Adipocyte (in vitro differentiated cells): ENCODE measurements at regions not wholly inside any gene's neighbourhood (a gene's known extent, or its start where the extent isn't known, plus 50 kb on each side); places are given as distances from the start of the nearest gene placed in this dataset.

Experiments used
- DNase-seq: peaks from one replicate; pipeline ENCODE4 v3.0.0-alpha.2; 2015; ENCODE audit warnings: low read depth
- H3K27me3 ChIP-seq: replicated peaks from 2 replicates; pipeline ENCODE4 v1.7.0; 2013; ENCODE audit warnings: mild to moderate bottlenecking, low read length, moderate library complexity; ENCODE audit not compliant: control insufficient read depth, insufficient read depth
- H3K36me3 ChIP-seq: 2 replicates; pipeline ENCODE4 v1.7.0; 2013; ENCODE audit warnings: low read length, mild to moderate bottlenecking, moderate library complexity; ENCODE audit not compliant: control insufficient read depth, insufficient read depth, severe bottlenecking
- H3K4me1 ChIP-seq: 2 replicates; pipeline ENCODE4 v1.7.0; 2013; ENCODE audit warnings: mild to moderate bottlenecking, low read length, moderate library complexity; ENCODE audit not compliant: control insufficient read depth, insufficient read depth
- H3K4me3 ChIP-seq: 2 replicates; pipeline ENCODE4 v1.7.0; 2013; ENCODE audit warnings: mild to moderate bottlenecking, low read length, moderate library complexity
- H3K9ac ChIP-seq: 2 replicates; pipeline ENCODE4 v1.7.0; 2013; ENCODE audit warnings: mild to moderate bottlenecking, low read length, moderate library complexity
- H3K9me3 ChIP-seq: 2 replicates; pipeline ENCODE4 v1.7.0; 2013; ENCODE audit warnings: mild to moderate bottlenecking, low read length, moderate library complexity; ENCODE audit not compliant: control insufficient read depth

DNA sequence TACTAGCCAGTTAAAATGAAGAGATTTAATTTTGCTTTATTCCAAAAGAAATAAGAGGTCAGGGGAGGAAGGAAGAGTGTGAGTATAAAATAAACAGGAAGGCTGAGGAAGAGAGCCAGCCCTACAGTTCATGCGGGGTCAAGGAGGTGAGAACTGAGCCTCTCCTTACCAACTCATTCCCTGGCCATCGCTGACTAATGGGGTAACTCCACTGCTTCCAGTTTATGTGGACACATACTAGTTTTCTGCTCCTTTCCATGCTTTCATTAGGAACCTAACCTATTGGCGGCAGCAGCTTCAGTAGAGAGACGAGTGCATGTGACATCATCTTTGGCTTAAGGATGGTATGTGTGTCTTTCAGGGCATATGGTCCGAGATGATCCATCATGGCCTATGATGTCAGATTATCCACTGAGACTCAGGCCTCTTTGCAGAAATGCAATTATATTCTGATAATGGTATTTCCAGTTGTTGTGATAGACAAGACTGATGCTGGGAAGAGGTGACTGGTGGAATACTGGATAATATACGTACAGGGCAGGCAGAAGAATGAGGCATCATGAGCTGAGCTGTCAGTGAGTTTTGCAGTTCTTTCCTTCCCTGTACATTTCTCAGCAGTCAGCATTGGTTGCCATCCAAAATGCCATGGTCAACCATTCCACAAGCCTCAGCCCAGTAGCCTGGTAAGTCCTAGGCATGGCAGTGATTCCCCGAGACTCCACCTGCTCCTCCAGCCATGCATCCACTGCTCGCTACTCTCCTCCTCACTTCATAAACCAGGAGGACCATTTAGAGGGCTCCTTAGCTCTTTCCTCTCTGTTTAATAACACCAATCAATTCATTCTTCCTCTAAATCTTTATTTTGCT, 184.6 kb upstream of the OSR1 start:
- no peak overlapping the region for H3K4me3 ChIP-seq
- DNase-seq: no peak
- H3K9ac ChIP-seq: no peak overlapping the region
- peaks cover 45% of the 10 kb centered on the region for H3K4me1 ChIP-seq
- no peaks in the 10 kb centered on the region for H3K9me3 ChIP-seq
- no peaks in the 10 kb centered on the region for H3K27me3 ChIP-seq
- H3K36me3 ChIP-seq: no peaks in the 10 kb centered on the region

DNA sequence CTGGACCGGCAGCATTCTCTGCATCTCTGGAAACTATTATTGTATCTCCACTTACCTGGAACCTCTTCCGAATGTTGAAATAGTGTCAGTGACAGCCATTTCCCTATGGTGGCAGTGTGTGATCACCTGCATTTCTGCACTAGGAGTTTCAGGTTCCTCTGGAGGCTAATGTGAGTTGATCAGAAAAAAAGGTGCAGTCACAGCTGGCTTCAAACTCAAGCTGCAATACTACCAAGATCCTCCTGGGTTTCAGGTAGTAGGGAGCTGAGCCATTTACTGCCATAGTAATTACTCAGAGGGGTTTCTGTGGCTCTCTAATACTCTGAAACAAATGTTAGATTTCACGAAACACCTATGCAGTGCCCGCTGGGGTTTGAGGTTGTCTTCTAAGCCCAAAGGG, 183.5 kb upstream of the OSR1 start:
- no peaks in the 10 kb centered on the region for H3K9me3 ChIP-seq
- H3K36me3 ChIP-seq: no peaks in the 10 kb centered on the region
- no peaks in the 10 kb centered on the region for H3K27me3 ChIP-seq
- DNase-seq: no peak
- H3K4me1 ChIP-seq: peaks cover 49% of the 10 kb centered on the region
- no peak overlapping the region for H3K9ac ChIP-seq
- no peak overlapping the region for H3K4me3 ChIP-seq

DNA sequence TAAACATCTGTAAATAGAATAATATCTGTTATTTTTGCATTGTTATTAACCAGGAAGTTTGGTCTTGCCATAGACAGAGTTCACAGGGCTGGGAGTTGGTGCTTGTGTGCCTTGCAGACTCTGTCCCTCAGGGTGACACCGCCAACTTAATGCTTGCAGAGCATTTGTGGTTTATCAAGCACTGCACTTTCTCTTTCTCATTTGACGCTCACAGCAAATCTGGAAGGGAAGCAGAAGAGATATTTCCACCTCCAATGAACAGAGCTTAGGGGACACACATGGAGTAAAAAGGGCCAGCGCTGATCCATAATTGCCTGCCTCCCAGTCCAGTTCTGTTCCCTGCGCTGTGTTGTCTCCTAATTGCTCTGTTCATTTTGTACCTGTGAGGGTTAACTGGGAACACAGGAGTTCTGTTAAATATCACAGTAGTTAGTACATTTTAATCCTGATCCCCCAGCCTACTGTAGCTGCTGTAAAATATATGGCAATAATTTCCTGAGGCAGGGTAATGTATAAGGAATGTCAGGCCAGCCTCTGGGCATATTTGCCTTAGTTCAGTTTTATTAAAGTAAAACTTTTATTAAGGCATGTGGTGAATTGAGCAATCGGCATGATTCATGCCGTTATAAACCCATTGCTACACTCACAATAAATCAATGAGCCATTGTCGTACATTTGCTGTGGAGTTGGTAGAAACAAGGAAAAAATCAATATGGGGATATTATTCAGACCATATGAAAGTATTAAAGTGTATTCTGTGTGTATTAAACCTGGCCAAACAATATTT, 182.5 kb upstream of the OSR1 start:
- Histone ChIP-seq H3K9ac (peak overlapping the region; percentile 62), H3K4me3 (peak overlapping the region; percentile 38), H3K27me3 (no peaks in the 10 kb centered on the region), H3K4me1 (peaks cover 49% of the 10 kb centered on the region), H3K9me3 (no peaks in the 10 kb centered on the region), H3K36me3 (no peaks in the 10 kb centered on the region)
- DNase-seq: peak; percentile 89

DNA sequence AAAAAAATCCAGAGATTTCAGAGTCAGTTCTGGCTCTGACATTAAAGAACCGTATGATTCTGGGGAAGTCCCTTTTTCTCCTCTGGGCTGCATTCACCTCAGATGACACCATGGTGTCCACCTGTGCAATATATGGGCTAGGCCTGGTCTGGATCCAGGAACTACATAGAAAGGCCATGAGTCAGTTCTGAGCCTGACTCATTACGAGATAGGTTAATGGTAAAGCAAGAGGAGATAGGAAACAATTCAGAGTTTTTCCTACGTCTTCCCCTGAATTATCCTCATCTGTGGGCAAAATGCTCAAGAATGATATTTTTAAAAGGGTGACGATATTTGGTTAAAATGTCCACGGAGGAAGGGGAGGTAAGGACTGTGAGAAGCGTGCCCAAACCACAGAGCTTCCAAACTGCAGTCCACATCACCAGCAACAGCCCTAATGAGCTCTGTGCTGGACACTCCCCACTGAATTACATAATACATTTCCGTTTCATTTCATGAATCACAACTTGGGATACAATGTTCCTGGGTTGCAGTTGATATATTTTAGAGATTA, 180.1 kb upstream of the OSR1 start:
- Histone ChIP-seq H3K9me3 (no peaks in the 10 kb centered on the region), H3K9ac (peak overlapping the region; percentile 36), H3K36me3 (no peaks in the 10 kb centered on the region), H3K27me3 (no peaks in the 10 kb centered on the region), H3K4me1 (peaks cover 43% of the 10 kb centered on the region), H3K4me3 (peak overlapping the region; percentile 54)
- DNase-seq: peak; percentile 64

DNA sequence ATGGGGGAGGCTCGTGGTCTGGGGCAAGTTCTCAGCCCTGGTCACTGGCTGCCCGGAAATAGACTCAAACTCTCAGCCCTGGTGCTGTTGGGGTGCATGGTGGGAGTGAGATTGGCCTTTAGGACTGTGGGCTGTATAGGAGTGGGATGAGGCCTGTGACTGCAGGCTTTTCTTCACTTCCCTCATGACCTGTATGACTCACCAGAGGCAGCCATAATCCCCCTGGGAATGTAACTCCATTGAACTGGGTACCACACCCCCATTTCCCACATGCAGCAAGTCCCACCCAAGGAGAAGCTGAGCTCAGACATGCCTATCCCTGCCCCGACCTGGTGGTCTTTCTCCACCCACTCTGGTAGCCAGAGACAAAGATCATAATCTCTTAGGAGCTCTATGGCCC, 177.7 kb upstream of the OSR1 start:
- H3K9ac ChIP-seq: no peak overlapping the region
- H3K4me1 ChIP-seq: peaks cover 27% of the 10 kb centered on the region
- H3K4me3 ChIP-seq: no peak overlapping the region
- H3K9me3 ChIP-seq: no peaks in the 10 kb centered on the region
- H3K27me3 ChIP-seq: no peaks in the 10 kb centered on the region
- no peak for DNase-seq
- no peaks in the 10 kb centered on the region for H3K36me3 ChIP-seq

DNA sequence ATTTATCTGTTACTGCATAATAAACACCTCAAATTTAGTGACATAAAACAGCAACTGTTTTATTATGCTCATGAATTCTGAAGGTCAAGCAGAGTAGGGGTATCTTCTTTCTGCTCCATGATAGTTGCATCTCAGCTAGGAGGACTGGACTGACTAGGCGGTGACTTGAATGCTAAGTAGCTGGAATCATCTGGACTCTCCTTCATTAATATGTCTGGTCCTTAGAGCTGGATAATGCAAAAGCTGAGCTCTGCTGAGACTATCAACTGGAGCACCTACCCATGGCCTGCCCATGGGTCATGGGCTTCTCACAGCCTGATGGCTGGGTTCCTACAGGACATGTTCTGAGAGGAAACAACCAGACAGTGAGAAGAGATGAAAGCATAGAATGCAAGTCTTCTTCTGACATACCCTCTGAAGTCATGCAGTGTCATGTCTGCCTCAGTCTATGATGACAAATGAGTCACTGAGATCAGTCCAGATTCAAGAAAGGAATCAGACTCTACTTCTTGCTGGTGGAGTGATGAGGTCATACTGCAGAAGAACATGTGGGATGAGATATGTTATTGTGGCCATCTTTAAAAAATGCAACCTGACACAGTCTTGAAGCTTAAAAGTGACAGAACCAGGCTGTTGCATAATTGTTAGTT, 174.2 kb upstream of the OSR1 start:
- Histone ChIP-seq H3K9ac (no peak overlapping the region), H3K4me3 (no peak overlapping the region), H3K4me1 (peaks cover under 1% of the 10 kb centered on the region), H3K36me3 (no peaks in the 10 kb centered on the region), H3K9me3 (no peaks in the 10 kb centered on the region), H3K27me3 (no peaks in the 10 kb centered on the region)
- DNase-seq: no peak

DNA sequence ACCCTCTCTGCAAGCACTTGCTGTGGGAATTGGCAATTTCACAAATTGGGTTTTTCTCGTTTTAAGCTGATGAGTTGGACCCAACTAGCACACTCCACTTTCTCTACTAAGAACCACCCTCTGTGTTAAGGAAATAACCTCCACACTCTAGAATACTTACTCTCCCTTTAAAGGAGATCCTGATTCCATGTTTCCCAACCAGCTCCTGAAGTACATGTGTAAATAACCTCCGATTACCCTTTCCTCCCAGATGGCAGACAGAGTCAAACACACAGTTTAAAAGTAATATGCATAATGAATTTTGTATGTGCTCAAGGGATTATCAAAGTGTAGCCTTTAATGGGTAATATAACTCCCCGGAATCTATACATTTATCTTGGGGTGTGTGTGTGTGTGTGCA, 171.3 kb upstream of the OSR1 start:
- no peaks in the 10 kb centered on the region for H3K4me1 ChIP-seq
- no peak overlapping the region for H3K4me3 ChIP-seq
- no peaks in the 10 kb centered on the region for H3K9me3 ChIP-seq
- no peaks in the 10 kb centered on the region for H3K27me3 ChIP-seq
- no peak for DNase-seq
- no peak overlapping the region for H3K9ac ChIP-seq
- H3K36me3 ChIP-seq: no peaks in the 10 kb centered on the region

DNA sequence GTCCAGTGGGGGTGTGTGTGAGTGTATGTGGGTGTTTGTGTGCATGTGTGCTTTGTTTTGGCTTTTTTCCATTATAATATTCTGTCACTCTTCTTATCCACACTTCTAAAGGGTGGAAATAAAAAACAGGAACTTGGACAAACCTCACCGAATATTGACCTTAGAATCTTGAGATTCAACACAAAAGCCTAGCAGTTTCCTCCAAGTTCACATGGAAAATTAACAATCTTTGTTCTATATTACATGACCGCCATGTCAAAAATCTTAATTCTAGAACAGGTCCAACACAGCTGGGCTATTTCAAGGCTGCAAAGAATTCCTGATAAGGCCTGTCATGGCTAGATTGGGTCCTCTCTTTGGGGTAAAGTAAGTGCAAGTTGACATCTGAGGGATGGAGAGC, 169.3 kb upstream of the OSR1 start:
- no peak overlapping the region for H3K9ac ChIP-seq

DNA sequence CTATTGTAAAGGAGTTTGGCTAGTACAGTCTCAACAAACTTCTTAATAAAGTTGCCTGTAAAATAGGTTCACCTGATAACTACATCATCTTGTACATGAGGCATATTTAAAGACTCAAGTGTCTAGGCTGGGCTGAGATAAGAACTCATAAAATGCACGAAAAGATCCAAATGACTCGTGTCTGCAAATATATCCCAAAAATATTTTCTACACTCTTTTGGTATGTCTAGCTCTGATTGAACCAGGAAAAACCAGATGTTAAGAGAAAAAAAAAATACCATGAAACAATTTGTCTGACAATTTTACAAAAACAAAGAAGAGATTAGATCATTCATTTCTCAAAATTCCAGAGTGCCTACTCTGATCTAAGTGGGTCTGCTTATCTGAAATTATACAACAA, 166.9 kb upstream of the OSR1 start:
- Histone ChIP-seq H3K9me3 (no peaks in the 10 kb centered on the region), H3K4me3 (no peak overlapping the region), H3K4me1 (no peaks in the 10 kb centered on the region), H3K27me3 (no peaks in the 10 kb centered on the region), H3K36me3 (no peaks in the 10 kb centered on the region), H3K9ac (no peak overlapping the region)
- DNase-seq: no peak

More for the DNA sequence above, 169.3 kb upstream of the OSR1 start:
- Histone ChIP-seq H3K9me3 (no peaks in the 10 kb centered on the region), H3K4me3 (no peak overlapping the region), H3K36me3 (no peaks in the 10 kb centered on the region), H3K4me1 (no peaks in the 10 kb centered on the region), H3K27me3 (no peaks in the 10 kb centered on the region)
- no peak for DNase-seq

DNA sequence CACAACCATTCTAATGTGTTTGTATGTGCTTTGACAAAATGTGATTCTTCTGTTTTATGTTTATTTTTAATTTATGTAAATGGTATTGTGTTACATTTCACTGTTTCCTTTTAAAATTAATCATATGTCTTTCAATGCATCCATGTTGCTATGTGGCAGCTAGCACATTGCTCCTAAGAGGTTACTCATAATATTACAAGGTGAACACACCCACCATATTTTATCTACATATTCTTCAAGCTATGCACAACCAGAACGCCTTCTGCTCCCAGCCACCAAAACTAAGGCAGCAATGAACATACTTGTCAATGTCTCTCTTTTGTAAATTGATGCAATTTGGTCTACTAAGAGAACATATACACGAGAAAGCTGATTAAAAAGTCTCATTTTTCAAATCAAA, 160.6 kb upstream of the OSR1 start:
- Histone ChIP-seq H3K9ac (no peak overlapping the region), H3K27me3 (no peaks in the 10 kb centered on the region), H3K4me3 (no peak overlapping the region), H3K36me3 (no peaks in the 10 kb centered on the region), H3K4me1 (no peaks in the 10 kb centered on the region), H3K9me3 (no peaks in the 10 kb centered on the region)
- DNase-seq: no peak

DNA sequence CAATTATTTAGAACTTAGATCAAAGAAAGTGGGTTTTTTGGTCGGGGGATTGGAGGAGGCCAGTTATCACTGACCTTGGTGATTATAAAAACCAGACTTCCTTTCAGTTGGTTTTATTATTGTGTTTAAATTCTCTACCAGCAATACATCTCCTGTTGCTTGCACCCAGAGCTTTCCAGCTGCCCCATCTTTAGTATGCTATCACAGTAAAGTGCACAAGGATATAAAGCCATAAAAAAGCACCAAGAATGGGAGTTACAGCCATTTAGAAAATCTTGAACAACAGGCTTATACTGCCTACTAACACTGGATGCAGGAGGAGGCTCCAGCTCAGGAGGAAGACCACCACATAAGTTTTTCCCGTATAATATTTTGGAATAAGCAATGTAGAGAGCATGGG, 148.7 kb upstream of the OSR1 start:
- DNase-seq: no peak
- no peaks in the 10 kb centered on the region for H3K9me3 ChIP-seq
- H3K4me3 ChIP-seq: no peak overlapping the region
- H3K27me3 ChIP-seq: no peaks in the 10 kb centered on the region
- H3K36me3 ChIP-seq: no peaks in the 10 kb centered on the region
- H3K9ac ChIP-seq: no peak overlapping the region
- H3K4me1 ChIP-seq: no peaks in the 10 kb centered on the region
